Neutrophil (primary cell): ENCODE measurements at regions not wholly inside any gene's neighbourhood (a gene's known extent, or its start where the extent isn't known, plus 50 kb on each side); places are given as distances from the start of the nearest gene placed in this dataset.

Experiments
- H3K27ac ChIP-seq: fragments of 200-600 bp; sonication (generic); 2 replicates; pipeline ENCODE4 v1.5.1; 2016; ENCODE audit warnings: mild to moderate bottlenecking, moderate library complexity
- H3K27me3 ChIP-seq: fragments of 200-600 bp; sonication (generic); 2 replicates; pipeline ENCODE4 v1.6.0; 2016; ENCODE audit warnings: mild to moderate bottlenecking
- H3K36me3 ChIP-seq: fragments of 200-600 bp; sonication (generic); 2 replicates; pipeline ENCODE4 v1.5.1; 2017
- H3K4me1 ChIP-seq, 2 experiments: fragments of 200-600 bp in 1 of 2; sonication (generic) in 1 of 2; 1 replicate in 1 of 2; 2 replicates in 1 of 2; pipeline versions ENCODE4 v1.5.1 to v1.6.1; 2013 to 2016; ENCODE audit warnings: low read depth in 1 of 2, low read length in 1 of 2, mild to moderate bottlenecking in 1 of 2, moderate library complexity in 1 of 2; ENCODE audit not compliant: control insufficient read depth in 1 of 2, insufficient read depth in 1 of 2
- H3K4me3 ChIP-seq, 2 experiments: fragments of 200-600 bp in 1 of 2; sonication (generic) in 1 of 2; 1 replicate in 1 of 2; 2 replicates in 1 of 2; pipeline ENCODE4 v1.5.1; 2013 to 2016; ENCODE audit warnings: low read depth in 1 of 2, low read length in 1 of 2, mild to moderate bottlenecking in 1 of 2, moderate library complexity in 1 of 2
- H3K9me3 ChIP-seq: fragments of 200-600 bp; sonication (generic); 2 replicates; pipeline ENCODE4 v1.5.1; 2016
- CTCF ChIP-seq: fragments of 200-600 bp; sonication (generic); IDR thresholded peaks from 2 replicates; pipeline ENCODE4 v1.5.1; 2016; ENCODE audit warnings: antibody characterized with exemption

DNA sequence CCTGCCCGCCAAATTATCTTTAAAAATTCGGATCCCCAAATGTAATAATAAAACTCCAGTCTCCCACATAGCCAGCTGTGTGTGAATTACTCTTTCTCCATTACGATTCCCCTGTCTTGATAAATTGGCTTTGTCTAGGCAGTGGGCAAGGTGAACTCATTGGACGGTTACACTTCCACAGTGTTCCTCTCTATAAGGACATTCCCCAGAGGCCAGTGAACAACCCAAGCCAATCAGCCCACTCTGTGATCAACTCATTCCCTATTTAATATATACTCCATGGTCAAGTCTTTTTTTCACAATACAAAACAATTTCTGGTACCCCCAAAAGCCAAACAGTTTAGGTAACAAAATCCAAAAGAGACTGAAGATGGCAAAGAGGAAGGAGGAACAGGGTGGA, 90.5 kb upstream of the DAZL start:
- no peak for TF ChIP-seq CTCF
- no peaks in the 10 kb centered on the region for H3K27me3 ChIP-seq
- no peak overlapping the region for H3K4me3 ChIP-seq
- H3K9me3 ChIP-seq, result no peaks in the 10 kb centered on the region
- H3K4me1 ChIP-seq, result peaks cover 8 to 10% of the 10 kb centered on the region in 2 experiments
- no peak overlapping the region for H3K27ac ChIP-seq
- no peaks in the 10 kb centered on the region for H3K36me3 ChIP-seq

- H3K27me3 ChIP-seq, result no peaks in the 10 kb centered on the region
- H3K36me3 ChIP-seq, result no peaks in the 10 kb centered on the region
- H3K4me1 ChIP-seq, result peaks cover 8 to 10% of the 10 kb centered on the region in 2 experiments
- TF ChIP-seq CTCF, result no peak
- no peaks in the 10 kb centered on the region for H3K9me3 ChIP-seq
- H3K4me3 ChIP-seq, result no peak overlapping the region
- H3K27ac ChIP-seq, result no peak overlapping the region
Measured at GRCh38 chr3:16697443-16698147, 92.4 kb upstream of the DAZL start.

- no peaks in the 10 kb centered on the region for H3K27me3 ChIP-seq
- no peak overlapping the region for H3K4me3 ChIP-seq
- no peak overlapping the region for H3K27ac ChIP-seq
- H3K9me3 ChIP-seq, result no peaks in the 10 kb centered on the region
- no peak for TF ChIP-seq CTCF
- peaks cover 20 to 25% of the 10 kb centered on the region in 2 experiments for H3K4me1 ChIP-seq
- H3K36me3 ChIP-seq, result no peaks in the 10 kb centered on the region
Measured at GRCh38 chr3:16700651-16701050, 95.4 kb upstream of the DAZL start.

GRCh38 chr3:16704941-16705340, 99.7 kb upstream of the DAZL start:
- Histone ChIP-seq H3K36me3 (no peaks in the 10 kb centered on the region), H3K4me1 (peaks cover 12 to 15% of the 10 kb centered on the region in 2 experiments), H3K27me3 (no peaks in the 10 kb centered on the region), H3K9me3 (no peaks in the 10 kb centered on the region), H3K4me3 (no peak overlapping the region), H3K27ac (peak overlapping the region; percentile 70)
- TF ChIP-seq CTCF, result no peak

DNA sequence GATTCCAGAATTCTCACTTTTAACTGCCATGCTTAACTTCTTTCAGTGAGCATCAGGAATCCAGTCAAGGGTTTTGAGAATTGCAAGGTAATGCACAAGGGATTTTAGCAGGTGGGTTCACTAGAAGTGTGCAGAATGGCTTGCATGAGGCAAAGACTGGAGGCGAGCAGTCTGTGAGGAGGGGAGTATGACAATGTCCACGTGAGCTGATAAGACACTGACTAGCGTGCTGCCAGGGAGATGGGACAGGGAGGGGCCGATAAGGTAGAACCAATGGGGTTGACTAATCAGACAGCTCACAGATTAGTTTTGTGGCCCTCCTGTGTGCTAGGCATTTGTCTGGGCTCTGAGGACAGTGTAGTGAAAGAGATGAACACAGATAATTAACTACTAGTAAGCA, 102.0 kb upstream of the DAZL start:
- no peaks in the 10 kb centered on the region for H3K27me3 ChIP-seq
- no peak overlapping the region for H3K4me3 ChIP-seq
- H3K4me1 ChIP-seq, result peaks cover 12 to 15% of the 10 kb centered on the region in 2 experiments
- no peaks in the 10 kb centered on the region for H3K9me3 ChIP-seq
- H3K36me3 ChIP-seq, result no peaks in the 10 kb centered on the region
- H3K27ac ChIP-seq, result no peak overlapping the region
- TF ChIP-seq CTCF, result no peak
